GM23338 (cell line): ENCODE measurements at regions not wholly inside any gene's neighbourhood (a gene's known extent, or its start where the extent isn't known, plus 50 kb on each side); places are given as distances from the start of the nearest gene placed in this dataset.

ENCODE experiments used
- ATAC-seq: fragments of 200-7000 bp; cut with Tn5 transposase; 3 replicates; pipeline ENCODE4 v1.9.1; 2020
- DNase-seq: peaks from one replicate; pipeline ENCODE4 v3.0.0-alpha.2; 2015; ENCODE audit warnings: low spot score
- H2AFZ ChIP-seq: fragments of 200-600 bp; sonication (generic); 2 replicates; pipeline ENCODE4 v1.8.0; 2016; ENCODE audit warnings: antibody characterized with exemption, mild to moderate bottlenecking, moderate library complexity
- H3F3A ChIP-seq: fragments of 200-600 bp; sonication (generic); replicated peaks from 2 replicates; pipeline ENCODE4 v1.8.0; 2017; ENCODE audit warnings: antibody characterized with exemption, mixed run types, low read depth
- H3K27ac ChIP-seq: fragments of 200-600 bp; sonication (generic); 2 replicates; pipeline ENCODE4 v1.6.1; 2016; ENCODE audit warnings: low read depth
- H3K27me3 ChIP-seq: fragments of 200-600 bp; sonication (generic); 2 replicates; pipeline ENCODE4 v1.8.0; 2016; ENCODE audit warnings: mild to moderate bottlenecking, mixed run types, moderate library complexity; ENCODE audit not compliant: insufficient read depth
- H3K36me3 ChIP-seq: fragments of 200-600 bp; sonication (generic); 2 replicates; pipeline ENCODE4 v1.8.0; 2016; ENCODE audit warnings: mild to moderate bottlenecking; ENCODE audit not compliant: insufficient read depth
- H3K4me1 ChIP-seq: fragments of 200-600 bp; sonication (generic); 2 replicates; pipeline ENCODE4 v1.8.0; 2016; ENCODE audit warnings: mild to moderate bottlenecking, moderate library complexity; ENCODE audit not compliant: insufficient read depth
- H3K4me2 ChIP-seq: fragments of 200-600 bp; sonication (generic); 2 replicates; pipeline ENCODE4 v1.7.1; 2017; ENCODE audit warnings: mixed run types
- H3K4me3 ChIP-seq: fragments of 200-600 bp; sonication (generic); 2 replicates; pipeline ENCODE4 v1.6.1; 2016; ENCODE audit warnings: mixed run types
- H3K79me2 ChIP-seq: fragments of 200-600 bp; sonication (generic); replicated peaks from 2 replicates; pipeline ENCODE4 v1.8.0; 2017; ENCODE audit warnings: mild to moderate bottlenecking; ENCODE audit not compliant: insufficient read depth
- H3K9me2 ChIP-seq: fragments of 200-600 bp; sonication (generic); 2 replicates; pipeline ENCODE4 v1.8.0; 2017; ENCODE audit not compliant: insufficient read depth
- H4K20me1 ChIP-seq: fragments of 200-600 bp; sonication (generic); replicated peaks from 2 replicates; pipeline ENCODE4 v1.8.0; 2017; ENCODE audit warnings: mild to moderate bottlenecking; ENCODE audit not compliant: insufficient read depth
- H3K27ac Mint-ChIP-seq: 2 replicates; pipeline ENCODE4 v1.8.0; 2020; ENCODE audit warnings: inconsistent platforms, mild to moderate bottlenecking, moderate library complexity, mixed read lengths
- H3K27me3 Mint-ChIP-seq: 3 replicates; pipeline ENCODE4 v1.8.0; 2022; ENCODE audit warnings: low read depth, mild to moderate bottlenecking, moderate library complexity, mixed read lengths, inconsistent platforms; ENCODE audit not compliant: insufficient read depth, poor library complexity
- H3K36me3 Mint-ChIP-seq: 3 replicates; pipeline ENCODE4 v1.8.0; 2021; ENCODE audit warnings: low read depth, mild to moderate bottlenecking, inconsistent platforms, moderate library complexity, mixed read lengths
- H3K4me1 Mint-ChIP-seq: 3 replicates; pipeline ENCODE4 v1.8.0; 2020; ENCODE audit warnings: mild to moderate bottlenecking, inconsistent platforms, mixed read lengths
- H3K4me3 Mint-ChIP-seq: 3 replicates; pipeline ENCODE4 v1.8.0; 2021; ENCODE audit warnings: moderate library complexity, mild to moderate bottlenecking, inconsistent platforms, mixed read lengths
- H3K9me3 Mint-ChIP-seq: 3 replicates; pipeline ENCODE4 v1.8.0; 2020; ENCODE audit warnings: moderate library complexity, mild to moderate bottlenecking, inconsistent platforms, mixed read lengths
- CREB1 ChIP-seq: fragments of 250-450 bp; sonication (Bioruptor Pico); IDR thresholded peaks from 2 replicates; pipeline ENCODE4 v1.5.0; 2020; ENCODE audit warnings: low read depth, mild to moderate bottlenecking, moderate library complexity
- EZH2 ChIP-seq: fragments of 200-600 bp; sonication (generic); IDR thresholded peaks from one replicate; pipeline ENCODE4 v1.8.0; 2017; ENCODE audit warnings: antibody characterized with exemption, mild to moderate bottlenecking, low read depth; ENCODE audit not compliant: unreplicated experiment
- EZH2phosphoT487 ChIP-seq: fragments of 200-600 bp; sonication (generic); IDR thresholded peaks from one replicate; pipeline ENCODE4 v1.8.1; 2018; ENCODE audit warnings: antibody characterized with exemption; ENCODE audit not compliant: unreplicated experiment
- NANOG ChIP-seq: IDR thresholded peaks from 2 replicates; pipeline ENCODE4 v1.6.1; 2016; ENCODE audit warnings: antibody characterized with exemption, borderline replicate concordance
- POLR2AphosphoS5 ChIP-seq: IDR thresholded peaks from 2 replicates; pipeline ENCODE4 v1.6.1; 2016; ENCODE audit warnings: antibody characterized with exemption, low read depth
- STAT1 ChIP-seq: IDR thresholded peaks from one replicate; pipeline ENCODE4 v1.6.1; 2016; ENCODE audit warnings: antibody characterized with exemption; ENCODE audit not compliant: unreplicated experiment
- ZNF114 ChIP-seq: fragments of 250-450 bp; sonication (Bioruptor Pico); IDR thresholded peaks from 2 replicates; pipeline ENCODE4 v1.5.0; 2020; ENCODE audit warnings: mild to moderate bottlenecking, moderate library complexity
- ZNF331 ChIP-seq: fragments of 250-450 bp; sonication (Bioruptor Pico); IDR thresholded peaks from 2 replicates; pipeline ENCODE4 v1.5.0; 2020; ENCODE audit warnings: low read depth, mild to moderate bottlenecking, moderate library complexity
- TF ChIP-seq, protein P1 (sequence below): IDR thresholded peaks from 2 replicates; pipeline ENCODE4 v1.6.1; 2016; ENCODE audit warnings: antibody characterized with exemption
- TF ChIP-seq, protein P2 (sequence below), 2 experiments: fragments of 200-600 bp in 1 of 2; sonication (generic) in 1 of 2; conservative IDR thresholded peaks; 2 replicates each; pipeline versions ENCODE4 v1.5.1 to v1.6.1; 2016 to 2017; ENCODE audit warnings: antibody characterized with exemption in 2 of 2, low read depth in 2 of 2, mild to moderate bottlenecking in 2 of 2, moderate library complexity in 1 of 2
- TF ChIP-seq, protein P3 (sequence below): fragments of 250-450 bp; sonication (Bioruptor Pico); IDR thresholded peaks from 2 replicates; pipeline ENCODE4 v1.5.0; 2020; ENCODE audit warnings: mild to moderate bottlenecking, moderate library complexity

- TF ChIP-seq, protein P1, sequence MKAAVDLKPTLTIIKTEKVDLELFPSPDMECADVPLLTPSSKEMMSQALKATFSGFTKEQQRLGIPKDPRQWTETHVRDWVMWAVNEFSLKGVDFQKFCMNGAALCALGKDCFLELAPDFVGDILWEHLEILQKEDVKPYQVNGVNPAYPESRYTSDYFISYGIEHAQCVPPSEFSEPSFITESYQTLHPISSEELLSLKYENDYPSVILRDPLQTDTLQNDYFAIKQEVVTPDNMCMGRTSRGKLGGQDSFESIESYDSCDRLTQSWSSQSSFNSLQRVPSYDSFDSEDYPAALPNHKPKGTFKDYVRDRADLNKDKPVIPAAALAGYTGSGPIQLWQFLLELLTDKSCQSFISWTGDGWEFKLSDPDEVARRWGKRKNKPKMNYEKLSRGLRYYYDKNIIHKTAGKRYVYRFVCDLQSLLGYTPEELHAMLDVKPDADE = no peak
- TF ChIP-seq EZH2phosphoT487 (no peak), NANOG (no peak), POLR2AphosphoS5 (no peak), STAT1 (no peak), EZH2 (no peak), ZNF114 (CRISPR knock-in tag) (no peak), ZNF331 (CRISPR knock-in tag) (no peak)
- TF ChIP-seq, protein P2, sequence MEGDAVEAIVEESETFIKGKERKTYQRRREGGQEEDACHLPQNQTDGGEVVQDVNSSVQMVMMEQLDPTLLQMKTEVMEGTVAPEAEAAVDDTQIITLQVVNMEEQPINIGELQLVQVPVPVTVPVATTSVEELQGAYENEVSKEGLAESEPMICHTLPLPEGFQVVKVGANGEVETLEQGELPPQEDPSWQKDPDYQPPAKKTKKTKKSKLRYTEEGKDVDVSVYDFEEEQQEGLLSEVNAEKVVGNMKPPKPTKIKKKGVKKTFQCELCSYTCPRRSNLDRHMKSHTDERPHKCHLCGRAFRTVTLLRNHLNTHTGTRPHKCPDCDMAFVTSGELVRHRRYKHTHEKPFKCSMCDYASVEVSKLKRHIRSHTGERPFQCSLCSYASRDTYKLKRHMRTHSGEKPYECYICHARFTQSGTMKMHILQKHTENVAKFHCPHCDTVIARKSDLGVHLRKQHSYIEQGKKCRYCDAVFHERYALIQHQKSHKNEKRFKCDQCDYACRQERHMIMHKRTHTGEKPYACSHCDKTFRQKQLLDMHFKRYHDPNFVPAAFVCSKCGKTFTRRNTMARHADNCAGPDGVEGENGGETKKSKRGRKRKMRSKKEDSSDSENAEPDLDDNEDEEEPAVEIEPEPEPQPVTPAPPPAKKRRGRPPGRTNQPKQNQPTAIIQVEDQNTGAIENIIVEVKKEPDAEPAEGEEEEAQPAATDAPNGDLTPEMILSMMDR (conservative IDR thresholded peaks at IDR 0.05; ENCODE audit: low read depth in 2 of 2) = no peak
These were observed 584.7 kb upstream of the SLC35B3 start (continued) for GRCh38 chr6:9020001-9020400.

DNA sequence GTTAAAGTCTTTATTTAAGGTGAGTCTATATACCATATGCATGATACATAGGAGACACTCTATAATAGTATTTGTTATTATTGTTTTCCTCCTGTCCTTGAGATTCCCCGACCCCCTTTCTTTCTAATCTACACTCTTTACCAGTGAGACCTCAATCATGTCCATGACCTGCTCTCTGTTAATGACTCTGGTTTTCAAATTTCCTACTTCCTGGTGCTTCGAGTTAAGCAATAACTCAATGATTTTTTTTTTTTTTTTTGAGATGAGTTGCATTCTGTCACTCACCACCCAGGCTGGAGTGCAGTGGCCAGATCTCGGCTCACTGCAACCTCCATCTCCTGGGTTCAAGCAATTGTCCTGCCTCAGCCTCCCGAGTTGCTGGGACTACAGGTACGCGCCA is 574.6 kb upstream of the SLC35B3 start:
- Mint-ChIP-seq H3K36me3 (no peaks in the 10 kb centered on the region), H3K27me3 (peaks cover 5% of the 10 kb centered on the region), H3K4me3 (no peak overlapping the region), H3K4me1 (no peaks in the 10 kb centered on the region; the same call in 2 of the 3 replicates), H3K9me3 (peaks cover 3% of the 10 kb centered on the region; the same call in 1 of the 3 replicates), H3K27ac (no peak overlapping the region)
- TF ChIP-seq, protein P1 = no peak
- H3K4me2 ChIP-seq = no peak overlapping the region
- H3F3A ChIP-seq = no peaks in the 10 kb centered on the region
- DNase-seq (no peak), ATAC-seq (no peak)
- H3K9me2 ChIP-seq = 0 out of 2 replicates have a peak, but pooled peaks cover 4% of the 10 kb centered on the region
- no peaks in the 10 kb centered on the region for H3K4me1 ChIP-seq
- H3K27me3 ChIP-seq = no peaks in the 10 kb centered on the region
- H3K36me3 ChIP-seq = no peaks in the 10 kb centered on the region
- H3K79me2 ChIP-seq = no peaks in the 10 kb centered on the region
- H3K27ac ChIP-seq = no peak overlapping the region
- H4K20me1 ChIP-seq = no peaks in the 10 kb centered on the region
- no peak overlapping the region for H3K4me3 ChIP-seq
- H2AFZ ChIP-seq = no peak overlapping the region

- no peaks in the 10 kb centered on the region for H3K36me3 Mint-ChIP-seq
- no peak for DNase-seq
- no peak overlapping the region for H3K4me3 ChIP-seq
- H3F3A ChIP-seq = no peaks in the 10 kb centered on the region
- no peak overlapping the region for H3K4me3 Mint-ChIP-seq
- 0 out of 2 replicates have a peak, but pooled peaks cover 9% of the 10 kb centered on the region for H3K9me2 ChIP-seq
- no peaks in the 10 kb centered on the region for H4K20me1 ChIP-seq
- no peak overlapping the region for H2AFZ ChIP-seq
- peaks cover 3% of the 10 kb centered on the region; the same call in 1 of the 3 replicates for H3K9me3 Mint-ChIP-seq
- no peaks in the 10 kb centered on the region for H3K79me2 ChIP-seq
- H3K27ac ChIP-seq = no peak overlapping the region
- no peaks in the 10 kb centered on the region for H3K36me3 ChIP-seq
- no peak for ATAC-seq
- H3K4me2 ChIP-seq = no peak overlapping the region
- no peaks in the 10 kb centered on the region for H3K4me1 ChIP-seq
- H3K4me1 Mint-ChIP-seq = no peaks in the 10 kb centered on the region; the same call in 2 of the 3 replicates
- H3K27ac Mint-ChIP-seq = no peak overlapping the region
- no peaks in the 10 kb centered on the region for H3K27me3 ChIP-seq
- H3K27me3 Mint-ChIP-seq = peaks cover 3% of the 10 kb centered on the region
- TF ChIP-seq, protein P3, sequence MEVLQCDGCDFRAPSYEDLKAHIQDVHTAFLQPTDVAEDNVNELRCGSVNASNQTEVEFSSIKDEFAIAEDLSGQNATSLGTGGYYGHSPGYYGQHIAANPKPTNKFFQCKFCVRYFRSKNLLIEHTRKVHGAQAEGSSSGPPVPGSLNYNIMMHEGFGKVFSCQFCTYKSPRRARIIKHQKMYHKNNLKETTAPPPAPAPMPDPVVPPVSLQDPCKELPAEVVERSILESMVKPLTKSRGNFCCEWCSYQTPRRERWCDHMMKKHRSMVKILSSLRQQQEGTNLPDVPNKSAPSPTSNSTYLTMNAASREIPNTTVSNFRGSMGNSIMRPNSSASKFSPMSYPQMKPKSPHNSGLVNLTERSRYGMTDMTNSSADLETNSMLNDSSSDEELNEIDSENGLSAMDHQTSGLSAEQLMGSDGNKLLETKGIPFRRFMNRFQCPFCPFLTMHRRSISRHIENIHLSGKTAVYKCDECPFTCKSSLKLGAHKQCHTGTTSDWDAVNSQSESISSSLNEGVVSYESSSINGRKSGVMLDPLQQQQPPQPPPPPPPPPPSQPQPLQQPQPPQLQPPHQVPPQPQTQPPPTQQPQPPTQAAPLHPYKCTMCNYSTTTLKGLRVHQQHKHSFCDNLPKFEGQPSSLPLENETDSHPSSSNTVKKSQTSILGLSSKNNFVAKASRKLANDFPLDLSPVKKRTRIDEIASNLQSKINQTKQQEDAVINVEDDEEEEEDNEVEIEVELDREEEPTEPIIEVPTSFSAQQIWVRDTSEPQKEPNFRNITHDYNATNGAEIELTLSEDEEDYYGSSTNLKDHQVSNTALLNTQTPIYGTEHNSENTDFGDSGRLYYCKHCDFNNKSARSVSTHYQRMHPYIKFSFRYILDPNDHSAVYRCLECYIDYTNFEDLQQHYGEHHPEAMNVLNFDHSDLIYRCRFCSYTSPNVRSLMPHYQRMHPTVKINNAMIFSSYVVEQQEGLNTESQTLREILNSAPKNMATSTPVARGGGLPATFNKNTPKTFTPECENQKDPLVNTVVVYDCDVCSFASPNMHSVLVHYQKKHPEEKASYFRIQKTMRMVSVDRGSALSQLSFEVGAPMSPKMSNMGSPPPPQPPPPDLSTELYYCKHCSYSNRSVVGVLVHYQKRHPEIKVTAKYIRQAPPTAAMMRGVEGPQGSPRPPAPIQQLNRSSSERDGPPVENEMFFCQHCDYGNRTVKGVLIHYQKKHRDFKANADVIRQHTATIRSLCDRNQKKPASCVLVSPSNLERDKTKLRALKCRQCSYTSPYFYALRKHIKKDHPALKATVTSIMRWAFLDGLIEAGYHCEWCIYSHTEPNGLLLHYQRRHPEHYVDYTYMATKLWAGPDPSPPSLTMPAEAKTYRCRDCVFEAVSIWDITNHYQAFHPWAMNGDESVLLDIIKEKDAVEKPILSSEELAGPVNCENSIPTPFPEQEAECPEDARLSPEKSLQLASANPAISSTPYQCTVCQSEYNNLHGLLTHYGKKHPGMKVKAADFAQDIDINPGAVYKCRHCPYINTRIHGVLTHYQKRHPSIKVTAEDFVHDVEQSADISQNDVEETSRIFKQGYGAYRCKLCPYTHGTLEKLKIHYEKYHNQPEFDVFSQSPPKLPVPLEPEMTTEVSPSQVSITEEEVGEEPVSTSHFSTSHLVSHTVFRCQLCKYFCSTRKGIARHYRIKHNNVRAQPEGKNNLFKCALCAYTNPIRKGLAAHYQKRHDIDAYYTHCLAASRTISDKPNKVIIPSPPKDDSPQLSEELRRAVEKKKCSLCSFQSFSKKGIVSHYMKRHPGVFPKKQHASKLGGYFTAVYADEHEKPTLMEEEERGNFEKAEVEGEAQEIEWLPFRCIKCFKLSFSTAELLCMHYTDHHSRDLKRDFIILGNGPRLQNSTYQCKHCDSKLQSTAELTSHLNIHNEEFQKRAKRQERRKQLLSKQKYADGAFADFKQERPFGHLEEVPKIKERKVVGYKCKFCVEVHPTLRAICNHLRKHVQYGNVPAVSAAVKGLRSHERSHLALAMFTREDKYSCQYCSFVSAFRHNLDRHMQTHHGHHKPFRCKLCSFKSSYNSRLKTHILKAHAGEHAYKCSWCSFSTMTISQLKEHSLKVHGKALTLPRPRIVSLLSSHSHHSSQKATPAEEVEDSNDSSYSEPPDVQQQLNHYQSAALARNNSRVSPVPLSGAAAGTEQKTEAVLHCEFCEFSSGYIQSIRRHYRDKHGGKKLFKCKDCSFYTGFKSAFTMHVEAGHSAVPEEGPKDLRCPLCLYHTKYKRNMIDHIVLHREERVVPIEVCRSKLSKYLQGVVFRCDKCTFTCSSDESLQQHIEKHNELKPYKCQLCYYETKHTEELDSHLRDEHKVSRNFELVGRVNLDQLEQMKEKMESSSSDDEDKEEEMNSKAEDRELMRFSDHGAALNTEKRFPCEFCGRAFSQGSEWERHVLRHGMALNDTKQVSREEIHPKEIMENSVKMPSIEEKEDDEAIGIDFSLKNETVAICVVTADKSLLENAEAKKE = no peak
- no peak for TF ChIP-seq EZH2
- no peak for TF ChIP-seq CREB1 (CRISPR knock-in tag)
These were observed 571.7 kb upstream of the SLC35B3 start for GRCh38 chr6:9007027-9007426.
